GM18870 (cell line): ENCODE measurements at regions not wholly inside any gene's neighbourhood (a gene's known extent, or its start where the extent isn't known, plus 50 kb on each side); places are given as distances from the start of the nearest gene placed in this dataset.
"Not testable (repeated sequence)": the region's sequence is repeated elsewhere in the genome, so short reads cannot be mapped to it uniquely, and the experiment has no call there.

ENCODE experiments used
- ATAC-seq: cut with Tn5 transposase; IDR thresholded peaks from one replicate; pipeline ENCODE4 v1.9.1; 2021; ENCODE audit warnings: moderate library complexity; ENCODE audit not compliant: unreplicated experiment

DNA sequence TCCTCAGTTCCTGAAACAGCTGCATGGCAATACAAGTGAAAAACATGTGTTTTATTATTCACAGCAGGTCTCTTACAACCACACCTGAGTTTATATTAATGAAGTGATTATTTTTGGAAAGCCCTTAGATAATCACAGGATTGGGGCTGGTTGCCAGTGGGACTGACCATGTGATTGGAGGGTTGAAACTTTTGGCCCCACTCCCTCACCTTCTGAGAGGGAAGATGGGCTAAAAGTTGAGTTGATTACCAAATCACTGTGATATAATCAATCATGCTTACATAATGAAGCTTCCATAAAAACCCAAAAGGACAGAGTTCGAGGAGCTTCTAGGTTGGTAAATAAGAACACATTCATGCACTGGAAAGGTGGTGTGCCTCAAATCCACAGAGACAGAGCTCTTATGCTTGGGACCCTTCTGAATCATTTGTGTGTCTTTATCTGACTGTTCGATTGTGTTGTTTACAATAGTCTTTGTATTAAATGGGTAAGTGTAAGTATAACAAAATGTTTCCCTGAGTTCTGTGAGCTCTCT lies 393.9 kb downstream of the RPS24 start:
- no peak for ATAC-seq

GRCh38 chr10:78428579-78428978 lies 394.9 kb downstream of the RPS24 start:
- no peak for ATAC-seq

DNA sequence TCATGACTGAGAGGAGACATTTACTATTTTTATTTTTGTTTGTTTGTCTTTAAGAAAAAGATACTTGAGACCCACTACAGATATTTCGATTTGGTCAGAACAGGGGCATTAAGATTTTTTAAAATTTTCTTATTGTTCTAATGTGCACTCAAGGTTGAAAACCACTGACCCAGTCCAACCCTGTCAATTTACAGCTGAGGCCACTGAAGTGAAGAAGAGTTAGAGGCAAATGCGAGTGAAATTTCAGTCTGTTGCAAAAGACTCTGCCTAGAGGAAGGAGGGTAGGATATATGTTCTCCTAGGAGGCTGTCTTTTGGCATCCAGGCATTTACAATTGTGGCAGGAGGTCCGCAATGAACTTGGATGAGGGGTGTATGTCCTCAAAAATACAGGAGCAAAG lies 396.3 kb downstream of the RPS24 start:
- no peak for ATAC-seq

DNA sequence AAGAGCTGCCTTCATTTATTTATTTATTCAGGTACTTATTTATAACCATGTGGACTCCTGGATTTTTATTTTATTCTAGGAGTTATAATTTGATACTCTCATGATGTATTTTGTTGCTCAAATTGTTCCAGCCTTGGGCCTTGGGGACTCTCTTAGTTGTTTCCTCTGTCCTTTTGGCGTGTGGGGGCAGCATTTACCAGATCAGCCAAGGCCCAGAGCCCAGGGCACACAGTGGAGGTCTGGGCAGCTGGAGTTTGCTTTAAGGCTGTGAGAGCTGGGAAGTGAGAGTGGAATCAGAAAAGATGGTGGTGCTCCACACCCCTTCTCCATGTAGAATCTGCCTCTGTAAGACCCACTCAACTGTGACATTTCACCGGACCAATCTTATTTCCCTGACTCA lies 398.9 kb downstream of the RPS24 start:
- ATAC-seq = no peak

- ATAC-seq = no peak
Measured at GRCh38 chr10:78433076-78433595, 399.5 kb downstream of the RPS24 start.

GRCh38 chr10:78433766-78434535 lies 400.3 kb downstream of the RPS24 start:
- no peak for ATAC-seq

- no peak for ATAC-seq
Measured at GRCh38 chr10:78434886-78435285, 401.2 kb downstream of the RPS24 start.

DNA sequence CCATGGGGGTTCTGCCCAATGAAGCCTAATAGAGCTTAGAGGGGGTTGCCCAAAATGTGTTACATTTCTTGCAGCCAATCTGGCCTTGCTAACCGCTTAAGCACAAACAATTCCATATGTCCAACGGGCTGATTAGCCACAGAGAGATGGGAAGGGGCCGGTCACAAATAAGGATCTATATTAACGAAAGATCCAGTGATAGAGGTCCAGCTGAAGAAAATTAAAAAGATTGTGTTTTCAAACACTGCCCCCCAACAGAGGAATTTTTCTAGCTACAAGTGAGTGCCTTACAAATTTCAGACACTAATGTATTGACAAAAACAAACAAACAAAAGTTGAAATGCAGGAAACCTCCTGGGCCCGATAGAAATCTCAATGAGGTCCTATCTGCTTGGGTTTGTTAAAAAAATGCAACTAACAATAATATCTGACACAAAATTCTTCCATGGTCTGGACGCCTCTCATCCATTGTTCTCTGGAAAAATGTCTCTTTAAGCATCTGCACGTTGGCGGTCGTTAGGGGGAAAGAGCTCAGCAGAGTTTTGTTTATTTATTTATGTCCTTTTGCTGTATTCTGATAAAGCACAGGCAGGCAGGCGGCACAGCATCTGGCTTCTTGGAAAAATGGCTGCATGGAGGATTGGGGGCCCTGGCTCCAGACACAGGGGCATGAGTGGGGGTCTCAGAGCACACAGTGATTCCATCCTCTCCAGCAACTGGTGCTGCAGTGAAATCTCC lies 402.0 kb downstream of the RPS24 start:
- no peak for ATAC-seq

GRCh38 chr10:78436222-78436573 lies 402.5 kb downstream of the RPS24 start:
- ATAC-seq = no peak

DNA sequence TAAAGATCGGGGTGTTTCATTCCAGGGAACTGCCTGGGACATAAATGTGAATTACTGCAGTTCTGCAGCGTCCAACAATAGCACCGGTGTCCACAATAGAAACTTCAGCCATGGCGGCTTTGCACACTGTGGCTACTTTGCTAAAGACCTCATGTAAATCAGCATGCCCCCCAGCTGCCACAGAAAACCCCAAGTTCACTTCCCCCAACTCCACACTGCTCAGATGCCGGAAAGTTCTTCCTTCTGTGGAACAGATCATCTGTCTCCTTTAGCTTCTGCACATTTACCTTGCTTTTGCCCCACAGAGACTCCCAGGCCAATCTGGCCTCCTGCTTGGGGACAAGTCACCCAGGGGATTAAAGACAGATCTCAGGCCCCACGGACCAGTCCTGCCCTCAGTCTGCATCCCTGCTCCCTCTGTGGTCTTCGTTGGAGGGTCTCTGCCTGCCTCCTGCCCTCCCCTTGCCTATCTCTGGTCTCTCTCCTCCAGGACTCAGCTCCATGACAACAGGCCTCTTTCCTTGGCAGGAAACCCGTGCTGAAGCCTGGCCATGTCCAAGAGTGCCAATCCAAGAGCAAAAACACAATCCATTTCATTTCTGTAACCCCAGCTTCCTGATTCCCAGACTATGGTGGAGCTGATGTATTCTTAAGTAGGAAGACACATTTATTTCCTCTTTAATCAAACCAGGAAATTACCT lies 403.2 kb downstream of the RPS24 start:
- no peak for ATAC-seq

DNA sequence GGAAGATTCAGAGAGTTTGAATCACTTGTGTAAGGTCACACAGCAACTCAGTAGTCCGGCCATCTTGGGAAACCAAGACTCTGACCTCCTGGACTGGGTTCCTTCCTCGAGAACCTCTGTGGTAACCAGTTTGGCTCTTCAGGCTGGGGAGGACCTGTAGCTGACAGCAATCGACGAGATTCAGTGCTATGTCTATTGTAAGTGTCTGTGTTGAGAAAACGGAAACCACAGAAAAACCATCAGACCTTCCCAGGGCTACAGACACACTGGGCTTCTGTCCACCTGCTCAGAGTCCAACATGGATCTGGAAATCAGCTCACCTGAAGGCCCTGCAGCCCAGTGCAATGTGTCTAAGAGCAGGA lies 403.7 kb downstream of the RPS24 start:
- peak; percentile 62 for ATAC-seq

DNA sequence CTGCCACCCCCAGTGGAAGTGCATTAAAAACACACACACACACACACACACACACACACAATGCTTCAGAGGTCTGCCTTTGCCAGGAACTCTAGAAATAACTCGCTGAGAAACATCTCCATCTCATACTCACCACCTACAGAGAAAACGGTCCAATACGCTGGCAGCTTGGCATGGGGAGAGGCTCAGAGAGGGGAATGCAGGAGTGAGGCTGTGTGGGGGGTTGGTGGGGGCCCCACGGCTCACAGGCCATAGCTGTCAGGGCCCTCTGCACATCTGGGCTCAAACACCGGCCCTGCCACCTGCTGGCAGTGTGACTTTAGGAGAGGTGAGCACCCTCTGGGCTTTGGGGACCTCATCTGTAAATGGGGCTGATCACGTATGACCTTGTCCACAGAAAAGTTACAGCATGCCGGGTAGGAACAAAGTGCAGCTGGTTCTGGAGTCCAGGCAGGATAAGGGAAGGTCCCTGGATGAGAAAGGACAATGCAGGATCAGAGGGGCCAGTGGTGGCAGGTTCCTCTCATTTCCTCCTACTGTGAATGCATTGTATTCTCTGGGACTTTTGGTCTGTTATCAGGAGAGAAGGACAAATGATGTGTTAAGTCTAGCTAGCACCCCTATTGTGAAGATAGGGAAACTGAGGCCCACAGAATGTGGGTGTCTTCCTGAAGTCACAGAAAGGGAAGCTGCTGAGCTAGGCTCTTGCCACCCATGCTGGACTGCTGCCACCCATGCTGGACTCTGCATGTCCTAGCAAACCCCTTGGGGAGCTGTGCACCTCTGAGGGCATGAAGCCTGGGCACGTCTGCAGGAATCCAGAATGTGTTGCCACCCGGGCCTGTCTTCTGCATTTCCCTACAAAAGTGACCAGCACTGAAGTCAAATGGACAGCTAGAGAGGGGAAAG lies 404.6 kb downstream of the RPS24 start:
- peak; percentile 54 for ATAC-seq

DNA sequence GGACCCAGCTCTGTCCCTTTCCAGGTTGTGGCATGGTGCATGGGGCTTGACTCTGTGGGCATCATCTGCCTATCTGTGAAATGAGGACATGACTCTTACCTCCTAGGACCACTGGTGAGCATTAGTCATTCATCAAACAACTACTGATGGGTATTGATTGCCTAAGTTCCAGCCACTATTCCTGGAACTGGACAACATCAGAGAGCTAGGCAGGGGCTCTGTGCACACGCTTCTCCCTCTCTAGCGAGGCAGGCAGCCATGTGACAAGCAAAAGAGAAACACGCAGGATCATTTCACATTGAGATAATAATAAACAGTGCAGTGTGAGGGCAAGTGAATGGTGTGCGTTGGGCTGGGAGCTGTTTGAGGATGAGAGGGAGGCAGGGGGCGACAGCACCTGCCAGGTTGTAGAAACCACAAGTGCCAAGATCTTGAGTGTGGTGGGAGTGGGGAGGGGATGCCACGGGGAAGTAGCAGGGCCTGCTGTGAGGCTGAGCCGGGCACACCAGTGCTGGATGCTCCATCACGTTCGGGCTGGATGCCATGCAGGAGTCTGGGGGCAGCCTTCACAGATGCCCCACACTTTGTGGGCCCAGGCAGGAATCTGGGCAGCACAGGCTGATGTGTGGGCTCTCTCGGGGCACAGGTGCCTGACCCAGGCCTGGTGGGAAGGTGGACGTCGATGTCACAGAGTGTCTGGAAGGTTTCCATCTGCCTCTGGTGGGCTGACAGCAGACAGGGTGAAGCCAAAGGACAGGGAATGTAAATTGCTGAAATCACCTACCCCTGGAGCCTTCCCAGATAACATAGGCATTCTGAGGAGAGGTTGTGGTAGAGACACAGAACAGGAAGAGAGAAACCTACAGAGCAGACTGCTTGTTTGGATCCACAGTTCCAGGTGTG lies 405.5 kb downstream of the RPS24 start:
- no peak for ATAC-seq

DNA sequence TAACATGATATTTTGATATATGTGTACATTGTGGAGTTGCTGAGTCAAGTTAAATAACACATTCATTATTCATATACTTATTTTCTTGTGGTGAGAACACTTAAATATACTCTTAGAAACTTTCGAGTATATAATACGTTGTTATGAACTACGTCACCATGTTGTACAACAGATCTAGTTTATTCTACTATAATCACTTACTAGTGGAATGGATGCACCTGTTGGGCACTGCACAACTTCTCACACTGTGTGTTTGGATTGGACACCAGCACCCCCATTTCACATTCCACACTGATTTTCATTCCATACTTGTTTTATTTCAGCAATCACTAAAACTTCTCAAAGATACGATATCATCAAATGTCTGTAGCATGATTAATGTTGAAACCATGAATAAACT lies 407.3 kb downstream of the RPS24 start:
- ATAC-seq = no peak

DNA sequence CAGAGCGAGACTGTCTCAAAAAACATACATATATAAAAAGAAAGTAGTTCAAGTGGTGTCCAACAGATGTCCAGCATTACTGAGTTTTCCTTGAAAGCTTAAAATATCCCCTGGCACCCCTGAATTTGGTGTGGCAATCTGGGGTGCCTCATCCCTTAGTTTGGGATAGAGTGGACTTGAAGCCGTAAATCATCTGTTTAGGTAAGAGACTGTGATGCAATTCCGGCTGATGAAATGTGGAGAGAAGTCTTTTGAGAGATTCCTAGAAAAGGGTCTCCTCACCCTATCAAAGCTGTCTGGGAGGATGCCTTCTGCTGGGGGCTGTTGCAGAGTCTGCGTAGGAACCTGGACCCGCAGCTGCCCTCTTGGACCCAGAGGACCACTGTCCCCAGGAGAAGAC lies 408.0 kb downstream of the RPS24 start:
- no peak for ATAC-seq

GRCh38 chr10:78442836-78443550 lies 409.3 kb downstream of the RPS24 start:
- ATAC-seq = no peak

DNA sequence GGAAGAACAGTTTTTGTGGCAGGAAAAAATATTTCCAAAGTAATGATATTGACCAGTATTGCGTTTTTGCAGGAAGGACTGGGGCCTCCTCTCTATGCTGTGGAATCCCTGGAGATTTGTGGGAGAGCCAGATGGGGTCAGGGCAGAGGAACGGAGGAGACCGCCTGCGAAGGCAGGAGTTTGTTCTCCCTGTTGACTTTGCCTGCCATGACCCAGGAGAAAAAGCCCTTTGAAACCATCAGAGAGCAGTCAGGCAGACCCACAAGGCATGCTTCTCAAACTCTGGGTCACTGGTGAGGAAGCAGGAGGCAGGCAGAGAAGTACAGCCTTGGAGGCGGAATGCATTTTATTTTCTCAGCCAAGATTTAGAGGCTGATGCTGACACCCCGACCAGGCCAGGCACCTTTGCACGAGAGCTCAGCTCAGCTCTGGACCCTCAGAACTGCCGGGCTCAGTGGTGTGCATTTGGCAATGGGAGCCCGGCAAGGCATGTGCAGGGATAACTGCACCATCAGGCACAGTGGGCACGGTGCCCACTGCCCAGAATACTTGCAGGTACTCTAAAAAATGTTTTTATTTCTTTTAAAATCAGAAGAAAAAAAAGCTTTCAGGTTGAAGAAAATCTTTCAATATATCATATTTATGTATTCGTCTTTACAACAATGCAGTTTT lies 410.4 kb downstream of the RPS24 start:
- no peak for ATAC-seq

GRCh38 chr10:78444741-78445140 lies 411.1 kb downstream of the RPS24 start:
- ATAC-seq = not testable (repeated sequence)
